ENCODE measurements at regions not wholly inside any gene's neighbourhood (a gene's known extent, or its start where the extent isn't known, plus 50 kb on each side); places are given as distances from the start of the nearest gene placed in this dataset.

- H3K9ac ChIP-seq (replicated peaks in 1 of 4; ENCODE audit: extremely low read depth in 1 of 4, low read depth in 3 of 4, low read length in 3 of 4): no peak overlapping the region
- H3K4me1 ChIP-seq (replicated peaks in 1 of 4; ENCODE audit: control insufficient read depth in 3 of 4, insufficient read depth in 4 of 4, low read length in 3 of 4): no peaks in the 10 kb centered on the region
- H4K5ac ChIP-seq (ENCODE audit: insufficient read length, low read depth, low read length): no peak overlapping the region
- H2BK20ac ChIP-seq (ENCODE audit: low read length): no peak overlapping the region
- no peaks in the 10 kb centered on the region for H3K27me3 ChIP-seq (replicated peaks in 1 of 4; ENCODE audit: control insufficient read depth in 3 of 4, extremely low read depth in 1 of 4, insufficient read depth in 3 of 4, low read length in 3 of 4)
- CTCF ChIA-PET (ENCODE audit: partially characterized antibody): interaction anchor here (0.8 kb wide), 1 partner anchor 97 kb away, joined by 3 read pairs; no protein-coding TSS in a partner anchor
- no peaks in the 10 kb centered on the region for H3K36me3 ChIP-seq (ENCODE audit: control insufficient read depth in 2 of 4, insufficient read depth in 4 of 4, low read length in 3 of 4)
- no peak overlapping the region for H3K56ac ChIP-seq (replicated peaks; ENCODE audit: insufficient read length, low read depth, low read length)
- no peak overlapping the region for H2BK5ac ChIP-seq (ENCODE audit: low read depth, low read length)
- no peak for FAIRE-seq
- H4K91ac ChIP-seq (replicated peaks; ENCODE audit: insufficient read length, low read length): no peak overlapping the region
- H3K27ac ChIP-seq (ENCODE audit: low read depth, low read length): no peak overlapping the region; the same call in 1 of the 2 replicates
- no peak overlapping the region; the same call in 1 of the 2 replicates for H4K8ac ChIP-seq (ENCODE audit: extremely low read depth, insufficient read depth, low read length)
- no peak overlapping the region for H3K4me3 ChIP-seq (ENCODE audit: extremely low read depth in 1 of 4, insufficient read depth in 2 of 4, low read depth in 3 of 4, low read length in 4 of 4)
- no peak overlapping the region for H2BK15ac ChIP-seq (ENCODE audit: low read length)
- no peak overlapping the region for H3K4ac ChIP-seq (replicated peaks; ENCODE audit: insufficient read length, low read depth, low read length)
- no peaks in the 10 kb centered on the region for H3K79me2 ChIP-seq (ENCODE audit: control insufficient read depth in 1 of 2, insufficient read depth in 2 of 2, low read length in 2 of 2)
- no peak overlapping the region for H3K4me2 ChIP-seq (ENCODE audit: insufficient read depth in 1 of 2, low read depth in 2 of 2, low read length in 2 of 2)
- WGBS, 2 experiments (ENCODE audit: extremely low coverage in 1 of 2, insufficient coverage in 1 of 2, insufficient read length in 1 of 2, insufficient replicate concordance in 2 of 2, low coverage in 1 of 2, low lambda C conversion rate in 2 of 2, missing lambda C conversion rate in 1 of 2): 88% methylated on average over 3 of the region's 7 CpGs; no CpG with 5 or more reads in 1 of the 2 experiments
- no peak overlapping the region for H2AK5ac ChIP-seq (ENCODE audit: low read depth, low read length)
- DNase-seq (ENCODE audit: low read depth in 1 of 2, low spot score in 2 of 2): no peak
- H3K23me2 ChIP-seq (ENCODE audit: low read depth, low read length): no peaks in the 10 kb centered on the region
- no peak for TF ChIP-seq EGR1 (IDR thresholded peaks at IDR 0.05; ENCODE audit: borderline replicate concordance, low read depth, low read length)
- no peak for TF ChIP-seq JUN (IDR thresholded peaks at IDR 0.05; ENCODE audit: low read depth, low read length)
- TF ChIP-seq HDAC2 (IDR thresholded peaks at IDR 0.05; ENCODE audit: borderline replicate concordance in 1 of 2, low read depth in 2 of 2, low read length in 2 of 2): no peak
- H3K9me3 ChIP-seq (ENCODE audit: insufficient read depth in 2 of 2, low read depth in 1 of 2, low read length in 1 of 2): no peaks in the 10 kb centered on the region
- no peaks in the 10 kb centered on the region for H3K79me1 ChIP-seq (ENCODE audit: low read depth, low read length)
- no peak overlapping the region for H2AFZ ChIP-seq (ENCODE audit: low read length)
- no peak overlapping the region for H3K14ac ChIP-seq (ENCODE audit: insufficient read length)
- no peak overlapping the region for H2BK120ac ChIP-seq (replicated peaks; ENCODE audit: low read depth, low read length)
- H3K23ac ChIP-seq (ENCODE audit: insufficient read length): no peak overlapping the region
- H4K20me1 ChIP-seq (replicated peaks in 1 of 2; ENCODE audit: control insufficient read depth in 1 of 2, insufficient read depth in 2 of 2, low read length in 2 of 2): no peaks in the 10 kb centered on the region
- H2BK12ac ChIP-seq (ENCODE audit: low read depth, low read length): no peak overlapping the region
- POLR2A ChIA-PET (ENCODE audit: partially characterized antibody): no interaction called here
- no peak overlapping the region for H3K18ac ChIP-seq (ENCODE audit: extremely low read depth, low read length)
Measured at GRCh38 chr2:194264586-194264985, 1392.4 kb upstream of the SLC39A10 start.
